Stimulated activated CD4-positive, alpha-beta T cell treated with anti-CD3 and anti-CD28 coated beads, TNF-alpha, amount 100 ng/mL, for 1 hour (primary cell): ENCODE measurements at regions not wholly inside any gene's neighbourhood (a gene's known extent, or its start where the extent isn't known, plus 50 kb on each side); places are given as distances from the start of the nearest gene placed in this dataset.

Experiments used
- DNase-seq, 3 donors: peaks; one replicate each; pipeline ENCODE4 v3.0.0-alpha.2; 2020; ENCODE audit warnings: low read depth in 3 of 3, low spot score in 1 of 3

GRCh38 chr2:193556766-193557470 lies 1362.2 kb upstream of the TMEFF2 start:
- DNase-seq, result no peak

GRCh38 chr2:193549661-193550060 lies 1354.9 kb upstream of the TMEFF2 start:
- no peak for DNase-seq

- DNase-seq, result no peak
Observed at GRCh38 chr2:193542762-193543161, 1348.0 kb upstream of the TMEFF2 start.

GRCh38 chr2:193539188-193539587 lies 1344.5 kb upstream of the TMEFF2 start:
- DNase-seq, result no peak

GRCh38 chr2:193538061-193538460 lies 1343.3 kb upstream of the TMEFF2 start:
- no peak for DNase-seq

GRCh38 chr2:193537531-193537930 lies 1342.8 kb upstream of the TMEFF2 start:
- DNase-seq, result no peak

- DNase-seq, result no peak
Observed at GRCh38 chr2:193528458-193528857, 1333.7 kb upstream of the TMEFF2 start.

GRCh38 chr2:193527146-193527545 lies 1332.4 kb upstream of the TMEFF2 start:
- no peak for DNase-seq

GRCh38 chr2:193523662-193524061 lies 1328.9 kb upstream of the TMEFF2 start:
- DNase-seq, result no peak

GRCh38 chr2:193521523-193521922 lies 1326.8 kb upstream of the TMEFF2 start:
- no peak for DNase-seq

GRCh38 chr2:193520709-193521458 lies 1326.2 kb upstream of the TMEFF2 start:
- no peak for DNase-seq

- no peak for DNase-seq
Observed at GRCh38 chr2:193518041-193518817, 1323.5 kb upstream of the TMEFF2 start.

GRCh38 chr2:193517615-193518014 lies 1322.9 kb upstream of the TMEFF2 start:
- no peak for DNase-seq

- DNase-seq, result no peak
Observed at GRCh38 chr2:193506035-193506434, 1311.3 kb upstream of the TMEFF2 start.

- DNase-seq, result no peak
Observed at GRCh38 chr2:193505620-193506019, 1310.9 kb upstream of the TMEFF2 start.

- DNase-seq, result no peak
Observed at GRCh38 chr2:193502363-193503035, 1307.8 kb upstream of the TMEFF2 start.

GRCh38 chr2:193496786-193497185 lies 1302.1 kb upstream of the TMEFF2 start:
- DNase-seq, result no peak

- no peak for DNase-seq
Observed at GRCh38 chr2:193482557-193482956, 1287.8 kb upstream of the TMEFF2 start.

GRCh38 chr2:193480187-193480586 lies 1285.5 kb upstream of the TMEFF2 start:
- DNase-seq, result no peak

GRCh38 chr2:193476171-193476800 lies 1281.6 kb upstream of the TMEFF2 start:
- DNase-seq, result no peak

- no peak for DNase-seq
Observed at GRCh38 chr2:193475038-193475437, 1280.3 kb upstream of the TMEFF2 start.
